Stimulated activated CD4-positive, alpha-beta T cell treated with anti-CD3 and anti-CD28 coated beads, Interleukin-4, amount 100 ng/mL, for 24 hours (primary cell): ENCODE measurements at regions not wholly inside any gene's neighbourhood (a gene's known extent, or its start where the extent isn't known, plus 50 kb on each side); places are given as distances from the start of the nearest gene placed in this dataset.

Experiments used
- DNase-seq: peaks from one replicate; pipeline ENCODE4 v3.0.0-alpha.2; 2020

DNA sequence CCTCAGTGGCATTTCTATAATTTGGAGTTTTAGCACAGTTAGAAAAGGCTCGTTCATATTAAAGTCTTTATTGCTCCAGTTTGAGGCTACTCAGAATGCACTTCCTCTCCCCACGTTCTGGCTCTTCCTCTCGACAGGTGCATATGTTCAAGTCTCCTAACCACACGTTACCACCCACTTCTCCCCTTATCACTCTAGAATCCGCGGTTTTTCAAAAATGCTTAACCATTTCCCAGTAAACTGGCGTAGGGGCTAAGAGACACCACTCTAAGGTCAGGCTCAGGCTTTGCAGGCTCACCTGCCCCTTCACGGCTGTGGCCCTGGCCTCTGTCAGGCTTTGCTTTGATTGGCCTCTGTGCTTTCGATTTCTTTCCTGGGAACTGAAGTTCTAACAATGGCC lies 383.6 kb downstream of the GLRX3 start:
- DNase-seq, result no peak

- no peak for DNase-seq
Measured at GRCh38 chr10:130531312-130531711, 395.1 kb downstream of the GLRX3 start.

GRCh38 chr10:130541090-130541489 lies 404.9 kb downstream of the GLRX3 start:
- no peak for DNase-seq

DNA sequence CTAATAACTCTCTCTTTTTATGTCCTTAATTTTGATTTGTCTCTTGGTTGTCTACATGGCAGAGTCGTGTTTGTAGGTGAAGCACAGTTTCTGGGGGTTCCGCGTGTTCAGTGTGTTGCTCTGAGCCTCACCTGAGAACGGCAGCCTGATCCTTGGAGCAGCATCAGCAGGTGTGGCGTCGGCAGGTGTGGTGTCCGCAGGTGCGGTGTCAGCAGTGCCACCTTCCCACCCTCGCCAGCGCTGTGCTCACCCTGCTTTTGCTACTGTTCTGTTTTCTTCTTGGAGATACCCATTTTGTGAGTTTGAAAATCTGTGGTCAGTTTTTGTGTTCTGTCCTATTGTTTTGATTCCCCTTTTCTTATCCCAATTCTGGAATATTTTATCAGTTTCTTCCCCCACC lies 406.6 kb downstream of the GLRX3 start:
- DNase-seq, result no peak

GRCh38 chr10:130543794-130544193 lies 407.6 kb downstream of the GLRX3 start:
- no peak for DNase-seq

GRCh38 chr10:130545122-130545521 lies 408.9 kb downstream of the GLRX3 start:
- DNase-seq, result no peak

DNA sequence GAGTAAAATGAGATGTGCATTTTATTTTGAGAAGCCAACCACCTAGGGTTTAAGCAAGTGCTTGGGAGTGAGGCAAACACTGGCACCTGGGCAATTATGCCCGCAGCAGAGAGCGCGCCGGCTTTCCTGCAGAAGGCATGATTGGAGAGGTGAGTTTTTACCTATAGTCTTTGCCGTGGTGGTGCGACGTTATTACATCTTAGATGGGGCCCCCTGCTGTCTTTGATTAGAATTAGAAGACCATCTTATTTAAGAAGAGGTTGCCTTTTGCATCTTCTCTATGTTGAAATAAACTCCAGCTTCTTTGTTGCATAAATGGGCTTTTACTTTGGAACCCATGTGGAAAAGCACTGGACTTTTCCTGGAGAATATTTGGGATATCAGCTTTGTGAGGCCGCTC lies 409.5 kb downstream of the GLRX3 start:
- no peak for DNase-seq

DNA sequence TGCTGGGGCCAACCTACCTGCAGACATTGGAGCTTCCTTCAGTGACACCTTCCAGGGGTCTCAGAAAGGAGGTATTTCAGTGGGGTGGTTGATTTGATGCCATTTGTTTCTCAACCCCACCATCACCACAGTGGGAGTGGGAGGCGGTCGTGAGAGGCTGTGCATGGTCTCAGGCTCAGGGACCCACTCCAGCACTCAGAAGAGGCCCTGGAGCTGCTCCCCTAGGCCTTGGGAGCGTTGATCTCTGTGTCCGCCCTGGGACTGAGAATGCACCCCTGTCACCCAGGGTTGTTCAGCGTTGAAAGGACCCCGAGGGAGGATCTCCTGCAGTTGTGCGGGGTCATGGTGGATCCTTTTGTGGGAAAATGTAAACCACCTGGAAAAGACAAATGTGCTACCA lies 410.6 kb downstream of the GLRX3 start:
- DNase-seq, result no peak

DNA sequence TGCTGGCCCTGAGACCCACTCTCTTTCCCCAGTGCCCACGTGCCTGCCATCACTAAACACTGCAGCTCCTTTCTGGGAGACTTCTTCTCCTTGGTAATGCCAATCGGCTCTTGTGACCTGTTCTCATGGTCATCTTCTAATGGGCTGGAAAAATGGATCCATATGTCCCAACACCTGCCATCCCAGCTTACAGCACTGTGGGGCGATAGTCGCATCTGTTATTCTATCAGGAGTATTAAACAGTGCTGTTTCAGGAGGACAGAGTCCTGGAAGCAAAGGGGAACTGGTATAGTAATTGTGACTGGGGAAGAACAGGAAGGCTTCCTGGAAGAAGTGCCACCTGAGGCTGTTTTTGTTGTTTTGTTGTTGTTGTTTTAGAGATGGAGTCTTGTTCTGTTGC lies 411.2 kb downstream of the GLRX3 start:
- no peak for DNase-seq

GRCh38 chr10:130550952-130551674 lies 414.9 kb downstream of the GLRX3 start:
- no peak for DNase-seq

DNA sequence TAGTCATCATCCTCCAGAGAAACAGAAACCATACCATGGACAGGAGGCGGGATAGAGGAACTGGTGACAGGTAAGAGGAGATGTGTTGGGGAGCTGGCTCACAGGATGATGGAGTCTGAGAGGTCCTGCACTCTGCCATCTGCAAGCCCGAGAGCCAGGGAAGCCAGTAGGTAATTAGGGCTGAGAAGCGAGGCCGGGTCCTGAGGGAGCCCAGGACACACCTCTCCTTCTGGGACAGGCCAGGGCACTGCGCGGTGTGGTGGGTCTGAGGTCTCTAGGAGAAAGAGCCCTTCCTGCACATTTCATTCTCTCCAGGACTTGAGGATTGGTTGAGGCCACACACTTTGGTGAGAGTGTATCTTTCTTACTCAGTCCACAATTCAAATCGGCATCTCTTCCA lies 415.5 kb downstream of the GLRX3 start:
- no peak for DNase-seq

- no peak for DNase-seq
Measured at GRCh38 chr10:130553826-130554225, 417.6 kb downstream of the GLRX3 start.

GRCh38 chr10:130554701-130555410 lies 418.7 kb downstream of the GLRX3 start:
- DNase-seq, result no peak

DNA sequence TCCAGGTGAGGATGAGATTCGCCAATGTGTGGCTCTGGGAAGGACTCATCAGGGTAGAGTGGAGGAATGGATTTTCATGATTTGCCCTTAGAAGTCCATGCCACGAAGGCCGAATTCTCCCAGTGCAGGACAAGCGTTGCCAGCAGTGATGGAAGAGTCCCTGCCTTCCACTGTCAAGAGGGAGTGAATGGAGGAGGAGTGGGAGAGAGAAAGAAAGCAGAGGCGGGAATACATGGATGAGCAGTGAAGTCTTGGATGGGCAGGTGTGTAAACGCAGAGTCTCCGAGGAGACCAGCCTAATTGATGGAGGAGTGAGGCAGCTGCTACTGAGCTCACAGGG lies 419.2 kb downstream of the GLRX3 start:
- no peak for DNase-seq

DNA sequence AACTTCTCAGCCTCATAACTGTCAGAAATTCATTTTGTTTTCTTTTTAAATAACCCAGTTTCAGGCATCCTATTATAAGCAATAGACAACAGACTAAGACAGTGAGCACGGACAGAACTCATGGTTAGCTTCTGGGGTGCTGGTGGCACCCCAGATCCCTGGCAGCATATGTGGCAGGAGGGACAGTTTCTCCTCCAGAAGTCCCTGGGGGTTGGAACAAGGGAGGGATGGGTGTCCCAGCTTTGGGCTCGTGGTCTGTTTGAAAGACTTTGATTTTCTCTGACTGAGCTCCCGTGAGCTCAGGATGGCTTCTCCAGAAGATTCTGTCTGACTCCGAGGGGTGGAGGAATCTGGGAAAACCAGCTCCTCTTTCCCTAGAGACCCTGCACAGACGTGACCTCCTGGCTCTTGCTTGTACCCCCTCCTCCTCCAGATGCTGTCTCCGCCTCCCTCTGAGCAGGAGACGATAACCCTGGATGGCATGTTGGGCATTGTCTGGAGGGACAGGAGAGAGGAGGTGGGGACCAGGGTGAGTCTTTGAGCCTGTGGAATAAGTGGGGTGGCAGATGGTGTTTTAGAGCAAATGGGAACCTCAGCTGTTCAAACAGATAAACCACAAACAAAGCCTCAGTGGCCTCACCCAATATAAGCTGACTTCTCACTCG lies 421.1 kb downstream of the GLRX3 start:
- DNase-seq, result no peak

- DNase-seq, result no peak
Measured at GRCh38 chr10:130558746-130559546, 422.8 kb downstream of the GLRX3 start.

- no peak for DNase-seq
Measured at GRCh38 chr10:130559547-130559880, 423.3 kb downstream of the GLRX3 start.

- no peak for DNase-seq
Measured at GRCh38 chr10:130560116-130560515, 423.9 kb downstream of the GLRX3 start.

DNA sequence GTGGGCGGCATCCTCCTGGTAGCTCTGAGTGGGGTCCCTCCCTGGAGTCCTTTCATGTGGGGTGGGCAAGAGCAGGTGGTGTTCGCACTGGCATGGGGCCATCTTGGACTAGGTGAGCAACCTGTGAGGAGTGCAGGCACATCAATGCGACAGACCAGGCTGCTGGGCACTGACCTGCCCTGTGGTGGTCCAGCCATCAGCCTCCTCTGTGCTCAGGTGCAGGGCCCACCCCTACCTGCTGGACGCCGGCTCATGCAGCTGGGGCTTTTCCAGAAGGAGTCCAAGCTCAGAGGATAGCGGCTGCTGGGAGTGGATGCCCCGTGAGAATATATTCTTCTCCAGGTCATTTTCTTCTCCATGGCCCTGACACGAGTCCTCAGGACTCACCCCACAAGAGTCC lies 424.4 kb downstream of the GLRX3 start:
- DNase-seq, result no peak

DNA sequence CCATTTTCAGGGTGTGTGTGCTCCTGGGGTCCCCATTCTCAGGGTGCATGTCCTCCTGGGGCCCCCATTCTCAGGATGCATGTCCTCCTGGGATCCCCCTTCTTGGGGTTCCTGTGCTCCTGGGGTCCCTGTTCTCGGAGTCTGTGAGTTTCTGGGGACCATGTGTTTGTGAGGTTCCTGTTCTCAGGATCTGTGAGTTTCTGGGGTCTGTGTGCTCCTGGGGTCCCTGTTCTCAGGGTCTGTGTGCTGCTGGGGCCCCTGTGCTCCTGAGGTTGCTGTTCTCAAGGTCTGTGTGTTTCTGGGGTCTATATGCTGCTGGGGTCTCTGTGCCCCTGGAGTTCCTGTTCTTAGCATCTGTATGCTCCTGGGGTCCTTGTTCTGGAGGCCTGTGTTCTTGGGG lies 425.5 kb downstream of the GLRX3 start:
- no peak for DNase-seq

- no peak for DNase-seq
Measured at GRCh38 chr10:130567011-130567410, 430.8 kb downstream of the GLRX3 start.

DNA sequence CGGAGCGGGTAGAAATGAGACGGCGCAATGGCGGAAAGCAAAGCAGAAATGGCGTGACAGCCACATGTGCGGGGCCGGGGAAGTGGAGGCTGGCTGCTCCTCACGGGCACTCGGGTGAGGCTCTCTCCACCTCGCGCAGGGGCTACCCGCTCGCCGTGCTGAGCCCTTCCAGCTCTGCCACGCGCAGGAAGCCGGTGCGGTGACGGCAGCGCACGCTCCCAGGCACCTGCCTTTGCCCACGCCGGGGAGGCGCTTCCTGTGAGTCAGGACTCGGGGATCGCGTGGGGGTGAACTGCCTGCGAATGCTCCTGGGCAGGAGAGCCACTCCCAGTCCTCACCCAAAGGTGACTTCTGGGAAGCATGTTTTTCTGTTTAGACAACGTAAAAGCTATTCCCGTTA lies 431.2 kb downstream of the GLRX3 start:
- DNase-seq, result no peak

GRCh38 chr10:130568246-130568645 lies 432.1 kb downstream of the GLRX3 start:
- DNase-seq, result no peak

DNA sequence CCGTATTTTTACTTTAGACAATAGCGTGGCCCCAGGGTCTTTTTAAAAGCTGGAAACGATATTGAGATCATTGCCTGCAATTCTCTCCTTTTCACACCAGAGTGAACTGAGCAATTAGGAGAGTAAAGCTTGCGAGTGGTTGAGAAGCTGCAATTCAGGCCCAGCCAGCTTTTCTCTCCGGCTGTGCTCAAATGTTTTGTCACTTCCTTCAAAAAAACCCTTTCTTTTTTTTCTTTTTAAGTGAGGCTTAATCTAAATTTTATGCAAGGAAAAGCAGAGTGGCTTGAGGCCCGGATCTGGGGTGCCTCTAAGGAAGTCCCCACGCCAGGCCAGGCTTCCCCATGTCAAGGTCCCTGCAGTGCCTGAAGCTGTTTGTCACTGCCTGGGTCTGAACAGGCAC lies 433.9 kb downstream of the GLRX3 start:
- DNase-seq, result no peak
